ENCODE measurements at regions not wholly inside any gene's neighbourhood (a gene's known extent, or its start where the extent isn't known, plus 50 kb on each side); places are given as distances from the start of the nearest gene placed in this dataset.

DNA sequence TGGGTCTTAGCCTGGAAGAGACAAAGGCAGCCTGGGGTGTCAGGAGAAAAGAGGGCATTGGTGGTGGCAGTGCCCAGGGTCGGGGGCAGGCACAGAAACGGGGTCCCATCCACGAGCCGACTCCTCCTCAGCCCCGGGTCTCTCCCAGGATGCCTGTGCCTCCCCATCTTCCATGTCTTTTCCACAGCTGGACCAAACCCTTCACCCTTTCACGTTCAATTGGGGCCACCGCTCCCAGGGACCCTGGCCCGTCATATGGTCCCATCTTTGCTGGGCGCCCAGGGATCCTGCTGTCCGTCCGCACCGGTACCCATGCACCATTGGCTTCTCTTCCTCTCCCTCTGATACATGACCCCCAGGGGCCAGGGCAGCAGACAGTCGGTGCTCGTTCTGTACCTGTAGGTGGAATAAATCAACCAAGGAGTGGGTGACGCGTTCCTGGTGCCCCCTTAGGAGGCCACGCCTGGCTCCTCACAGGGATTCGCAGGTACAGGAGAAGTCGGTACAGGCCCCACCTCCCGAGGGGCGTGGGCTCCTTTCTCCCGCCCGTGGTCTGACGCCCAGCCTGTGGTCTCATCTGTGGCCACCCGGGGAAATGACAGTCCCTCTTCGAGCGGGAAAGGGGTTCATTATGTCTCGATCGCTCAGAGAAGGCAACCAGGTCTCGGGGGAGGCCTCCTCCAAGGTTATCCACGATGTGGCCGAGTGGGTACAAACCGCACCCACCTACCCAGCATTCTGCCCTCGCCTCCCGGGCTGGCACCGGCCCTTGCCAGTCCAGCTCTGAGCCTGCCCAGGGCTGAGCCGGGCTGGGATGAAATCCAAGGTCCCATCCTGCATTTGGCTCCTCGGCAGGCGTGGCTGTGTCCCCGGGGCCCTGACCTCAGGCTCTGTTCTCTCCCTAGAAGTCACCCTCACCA, 1493.6 kb downstream of the BRD1 start:
- H3K4me3 ChIP-seq (ENCODE audit: low read depth, low read length) = no peak overlapping the region
- TF ChIP-seq, protein P1, sequence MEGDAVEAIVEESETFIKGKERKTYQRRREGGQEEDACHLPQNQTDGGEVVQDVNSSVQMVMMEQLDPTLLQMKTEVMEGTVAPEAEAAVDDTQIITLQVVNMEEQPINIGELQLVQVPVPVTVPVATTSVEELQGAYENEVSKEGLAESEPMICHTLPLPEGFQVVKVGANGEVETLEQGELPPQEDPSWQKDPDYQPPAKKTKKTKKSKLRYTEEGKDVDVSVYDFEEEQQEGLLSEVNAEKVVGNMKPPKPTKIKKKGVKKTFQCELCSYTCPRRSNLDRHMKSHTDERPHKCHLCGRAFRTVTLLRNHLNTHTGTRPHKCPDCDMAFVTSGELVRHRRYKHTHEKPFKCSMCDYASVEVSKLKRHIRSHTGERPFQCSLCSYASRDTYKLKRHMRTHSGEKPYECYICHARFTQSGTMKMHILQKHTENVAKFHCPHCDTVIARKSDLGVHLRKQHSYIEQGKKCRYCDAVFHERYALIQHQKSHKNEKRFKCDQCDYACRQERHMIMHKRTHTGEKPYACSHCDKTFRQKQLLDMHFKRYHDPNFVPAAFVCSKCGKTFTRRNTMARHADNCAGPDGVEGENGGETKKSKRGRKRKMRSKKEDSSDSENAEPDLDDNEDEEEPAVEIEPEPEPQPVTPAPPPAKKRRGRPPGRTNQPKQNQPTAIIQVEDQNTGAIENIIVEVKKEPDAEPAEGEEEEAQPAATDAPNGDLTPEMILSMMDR (IDR thresholded peaks at IDR 0.05; ENCODE audit: control insufficient read depth, extremely low read depth, insufficient read depth) = no peak
- no peak for DNase-seq (ENCODE audit: low read depth)

DNA sequence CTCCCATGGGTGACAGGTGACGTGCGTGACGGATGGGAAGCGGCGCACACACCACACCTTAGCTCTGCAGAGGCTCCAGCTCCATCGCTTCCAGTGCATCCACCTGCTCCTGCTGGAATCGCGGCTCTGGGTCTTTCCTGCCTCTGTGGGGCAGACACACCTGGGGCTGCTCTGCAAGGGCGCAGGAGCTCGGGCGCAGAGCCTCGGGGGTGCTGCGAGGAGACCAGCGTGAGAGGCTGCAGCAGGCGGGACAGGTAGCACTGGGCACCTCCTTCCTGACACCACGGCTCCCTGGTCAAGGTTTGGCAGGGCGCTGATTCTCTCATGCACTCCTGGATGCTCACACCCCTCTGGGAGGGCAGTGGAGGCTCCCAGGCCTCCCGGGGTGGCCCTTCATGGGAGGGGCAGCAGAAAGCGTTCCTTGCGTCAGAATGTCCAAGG, 1494.3 kb downstream of the BRD1 start:
- TF ChIP-seq, protein P1 (IDR thresholded peaks at IDR 0.05; ENCODE audit: control insufficient read depth, extremely low read depth, insufficient read depth) = no peak
- DNase-seq (ENCODE audit: low read depth) = no peak

DNA sequence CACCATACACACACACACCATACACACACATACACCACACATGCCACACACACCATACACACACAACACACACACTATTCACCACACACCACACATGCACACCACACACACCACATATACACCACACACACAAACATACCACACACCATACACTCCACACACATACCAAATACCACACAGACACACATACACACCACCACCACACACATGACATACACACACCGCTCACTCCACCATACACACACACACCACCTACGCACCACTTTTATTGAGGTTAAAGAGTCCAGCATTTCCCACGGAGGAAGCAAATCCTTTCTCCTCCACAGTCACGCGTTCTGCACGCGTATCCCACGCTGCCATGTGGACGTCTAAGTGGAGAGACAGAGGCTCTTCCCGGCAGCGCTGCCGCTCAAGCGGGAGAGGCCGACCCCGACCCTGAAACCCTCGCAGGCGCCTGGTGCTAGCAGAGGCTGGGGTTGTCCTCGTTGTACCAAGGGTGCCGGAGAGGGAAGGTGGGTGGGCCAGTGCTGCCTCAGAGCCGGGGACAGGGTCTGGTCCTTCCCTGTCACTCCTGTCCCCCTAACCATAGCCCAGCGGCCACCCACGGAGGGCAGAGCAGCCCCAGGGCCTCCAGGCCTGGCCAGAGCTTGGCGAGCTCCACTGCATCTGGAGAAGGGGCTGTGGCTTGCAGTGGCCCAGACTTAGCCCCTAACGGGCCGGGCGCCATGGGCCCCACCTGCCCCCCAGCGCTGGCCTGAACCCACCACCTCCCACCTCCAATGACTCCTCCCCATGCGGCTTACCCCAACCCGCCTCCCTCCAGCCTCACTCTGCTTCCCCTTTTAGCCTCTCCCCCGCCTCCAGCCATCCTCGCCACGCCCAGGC, 1495.0 kb downstream of the BRD1 start:
- DNase-seq (ENCODE audit: low read depth) = no peak
- no peak overlapping the region for H3K4me3 ChIP-seq (ENCODE audit: low read depth, low read length)
- TF ChIP-seq, protein P1 (IDR thresholded peaks at IDR 0.05; ENCODE audit: control insufficient read depth, extremely low read depth, insufficient read depth) = no peak

More for the DNA sequence above, 1494.3 kb downstream of the BRD1 start:
- H3K4me3 ChIP-seq (ENCODE audit: low read depth, low read length) = no peak overlapping the region

DNA sequence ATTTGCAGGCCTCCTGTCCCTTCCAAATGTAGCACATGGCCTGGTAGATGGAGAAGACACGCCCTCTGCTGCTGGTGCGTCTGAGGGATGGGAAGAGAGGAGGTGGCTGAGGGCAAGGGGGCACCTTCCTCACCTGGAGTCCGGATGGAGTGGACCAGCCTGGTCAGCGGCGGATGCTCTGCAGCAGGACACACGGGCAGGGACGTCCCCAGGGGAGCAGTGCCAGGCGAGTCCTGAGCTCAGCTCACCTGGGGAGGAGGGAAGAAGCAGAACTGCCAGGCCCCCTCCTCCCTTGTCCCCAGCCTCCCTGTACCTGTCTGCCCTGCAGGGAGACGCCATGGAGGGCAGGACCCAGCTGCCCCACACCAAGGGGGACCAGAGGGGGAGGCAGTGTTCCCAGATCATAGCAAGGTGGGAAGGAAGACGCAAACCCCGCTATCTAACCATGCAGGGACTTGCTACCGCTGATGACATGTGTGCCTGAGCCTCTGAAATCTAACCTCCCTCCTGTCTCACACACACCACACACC, 1495.9 kb downstream of the BRD1 start:
- DNase-seq (ENCODE audit: low read depth) = no peak
- TF ChIP-seq, protein P1 (IDR thresholded peaks at IDR 0.05; ENCODE audit: control insufficient read depth, extremely low read depth, insufficient read depth) = 0 out of 2 replicates have a peak, but pooled peaks have one; percentile 26
- no peak overlapping the region for H3K4me3 ChIP-seq (ENCODE audit: low read depth, low read length)

DNA sequence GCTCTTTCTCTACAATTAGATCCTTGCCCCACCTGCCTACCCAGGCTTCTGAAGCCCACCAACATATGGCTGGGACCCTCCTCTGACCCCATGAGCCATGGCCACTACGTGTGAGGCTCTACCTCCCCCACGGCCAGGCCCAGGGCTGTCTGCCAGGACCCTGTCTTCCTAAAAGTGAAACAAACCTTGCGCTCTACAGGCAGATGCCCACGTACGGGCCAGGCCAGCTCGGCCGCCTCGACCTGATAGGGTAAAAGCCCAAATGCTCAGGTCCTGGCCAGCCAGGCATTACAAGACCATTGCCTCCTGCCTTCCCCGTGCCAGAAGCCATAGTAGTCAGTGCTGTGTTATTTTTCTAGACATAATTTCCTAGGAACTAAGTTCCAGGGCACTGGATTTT, 1496.4 kb downstream of the BRD1 start:
- TF ChIP-seq, protein P1 (IDR thresholded peaks at IDR 0.05; ENCODE audit: control insufficient read depth, extremely low read depth, insufficient read depth) = no peak
- no peak for DNase-seq (ENCODE audit: low read depth)
- H3K4me3 ChIP-seq (ENCODE audit: low read depth, low read length) = no peak overlapping the region

DNA sequence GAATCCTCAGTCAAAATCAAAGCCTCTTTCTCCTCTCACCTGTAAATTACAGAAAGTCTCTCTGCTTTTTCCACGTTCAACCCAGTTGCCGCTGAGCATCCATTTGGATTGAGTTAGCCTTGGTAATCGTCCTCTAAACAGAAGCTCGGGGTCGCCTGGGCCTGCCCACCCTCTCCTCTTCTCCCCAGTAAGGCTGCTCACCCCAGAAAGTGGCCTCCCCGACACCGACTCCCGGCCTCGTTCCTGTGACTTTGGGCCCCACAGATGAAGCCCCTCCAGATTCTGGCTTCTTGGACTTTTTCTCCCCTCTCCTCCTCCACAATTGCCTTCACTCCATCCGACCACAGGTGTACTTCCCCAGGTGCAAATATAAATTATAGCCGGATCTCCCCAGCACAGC, 1500.0 kb downstream of the BRD1 start:
- TF ChIP-seq, protein P1 (IDR thresholded peaks at IDR 0.05; ENCODE audit: control insufficient read depth, extremely low read depth, insufficient read depth) = no peak
- H3K4me3 ChIP-seq (ENCODE audit: low read depth, low read length) = no peak overlapping the region
- DNase-seq (ENCODE audit: low read depth) = no peak
